ENCODE measurements at regions not wholly inside any gene's neighbourhood (a gene's known extent, or its start where the extent isn't known, plus 50 kb on each side); places are given as distances from the start of the nearest gene placed in this dataset.

- no peak for TF ChIP-seq CTCF (conservative IDR thresholded peaks at IDR 0.05; ENCODE audit: low read length)
- H3K4me3 ChIP-seq (ENCODE audit: low read length) = no peak overlapping the region
- no peak for DNase-seq (ENCODE audit: low read depth)
Observed at GRCh38 chr12:124633365-124634362, 66.3 kb upstream of the NCOR2 start.

- TF ChIP-seq CTCF (conservative IDR thresholded peaks at IDR 0.05; ENCODE audit: low read length) = no peak
- no peak for DNase-seq (ENCODE audit: low read depth)
- H3K4me3 ChIP-seq (ENCODE audit: low read length) = no peak overlapping the region
Observed at GRCh38 chr12:124632519-124632984, 65.1 kb upstream of the NCOR2 start.

- no peak overlapping the region for H3K4me3 ChIP-seq (ENCODE audit: low read length)
- no peak for TF ChIP-seq CTCF (conservative IDR thresholded peaks at IDR 0.05; ENCODE audit: low read length)
- no peak for DNase-seq (ENCODE audit: low read depth)
Observed at GRCh38 chr12:124631681-124632256, 64.4 kb upstream of the NCOR2 start.

GRCh38 chr12:124630791-124631313 is 63.4 kb upstream of the NCOR2 start:
- TF ChIP-seq CTCF (conservative IDR thresholded peaks at IDR 0.05; ENCODE audit: low read length) = no peak
- H3K4me3 ChIP-seq (ENCODE audit: low read length) = no peak overlapping the region
- DNase-seq (ENCODE audit: low read depth) = no peak

- H3K4me3 ChIP-seq (ENCODE audit: low read length) = no peak overlapping the region
- TF ChIP-seq CTCF (conservative IDR thresholded peaks at IDR 0.05; ENCODE audit: low read length) = no peak
- no peak for DNase-seq (ENCODE audit: low read depth)
Observed at GRCh38 chr12:124629789-124630480, 62.5 kb upstream of the NCOR2 start.

GRCh38 chr12:124629117-124629516 is 61.7 kb upstream of the NCOR2 start:
- no peak for TF ChIP-seq CTCF (conservative IDR thresholded peaks at IDR 0.05; ENCODE audit: low read length)
- DNase-seq (ENCODE audit: low read depth) = no peak
- H3K4me3 ChIP-seq (ENCODE audit: low read length) = no peak overlapping the region

All from AG10803 (cell line).